A673 (cell line): ENCODE measurements at regions not wholly inside any gene's neighbourhood (a gene's known extent, or its start where the extent isn't known, plus 50 kb on each side); places are given as distances from the start of the nearest gene placed in this dataset.

Source experiments
- EZH2 ChIP-seq: fragments of 200-600 bp; sonication (generic); IDR thresholded peaks from 2 replicates; pipeline ENCODE4 v1.6.1; 2017; ENCODE audit warnings: borderline replicate concordance, low read depth, mild to moderate bottlenecking, mixed read lengths, antibody characterized with exemption, low read length; ENCODE audit not compliant: poor library complexity, severe bottlenecking
- TF ChIP-seq, protein P1 (sequence below): fragments of 300-800, 200-600 bp; sonication (generic); conservative IDR thresholded peaks from 2 replicates; pipeline ENCODE4 v1.5.1; 2017; ENCODE audit warnings: low read depth, mild to moderate bottlenecking, antibody characterized with exemption, low read length, moderate library complexity, mixed read lengths

DNA sequence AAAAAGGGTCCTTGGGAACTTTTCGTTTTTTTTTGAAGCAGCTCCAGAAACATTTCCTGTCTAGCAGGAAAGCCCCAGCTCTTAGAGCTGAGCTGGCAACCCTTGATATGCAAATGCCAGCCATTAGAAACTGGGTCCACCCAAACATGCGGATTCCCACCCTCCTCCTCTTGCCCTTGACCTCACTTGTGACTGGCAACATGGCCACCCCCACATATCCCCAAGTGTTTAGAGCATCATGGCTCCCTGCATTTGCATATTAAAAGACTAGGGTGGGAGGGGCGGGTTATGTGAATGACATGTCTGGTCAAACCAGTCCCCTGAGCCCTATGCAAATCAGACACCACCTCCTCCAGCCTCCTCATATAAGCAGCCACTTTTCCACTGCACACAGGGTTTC is 671.1 kb downstream of the FAT4 start:
- TF ChIP-seq EZH2, result no peak
- TF ChIP-seq, protein P1, sequence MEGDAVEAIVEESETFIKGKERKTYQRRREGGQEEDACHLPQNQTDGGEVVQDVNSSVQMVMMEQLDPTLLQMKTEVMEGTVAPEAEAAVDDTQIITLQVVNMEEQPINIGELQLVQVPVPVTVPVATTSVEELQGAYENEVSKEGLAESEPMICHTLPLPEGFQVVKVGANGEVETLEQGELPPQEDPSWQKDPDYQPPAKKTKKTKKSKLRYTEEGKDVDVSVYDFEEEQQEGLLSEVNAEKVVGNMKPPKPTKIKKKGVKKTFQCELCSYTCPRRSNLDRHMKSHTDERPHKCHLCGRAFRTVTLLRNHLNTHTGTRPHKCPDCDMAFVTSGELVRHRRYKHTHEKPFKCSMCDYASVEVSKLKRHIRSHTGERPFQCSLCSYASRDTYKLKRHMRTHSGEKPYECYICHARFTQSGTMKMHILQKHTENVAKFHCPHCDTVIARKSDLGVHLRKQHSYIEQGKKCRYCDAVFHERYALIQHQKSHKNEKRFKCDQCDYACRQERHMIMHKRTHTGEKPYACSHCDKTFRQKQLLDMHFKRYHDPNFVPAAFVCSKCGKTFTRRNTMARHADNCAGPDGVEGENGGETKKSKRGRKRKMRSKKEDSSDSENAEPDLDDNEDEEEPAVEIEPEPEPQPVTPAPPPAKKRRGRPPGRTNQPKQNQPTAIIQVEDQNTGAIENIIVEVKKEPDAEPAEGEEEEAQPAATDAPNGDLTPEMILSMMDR, result no peak
